ENCODE measurements at regions not wholly inside any gene's neighbourhood (a gene's known extent, or its start where the extent isn't known, plus 50 kb on each side); places are given as distances from the start of the nearest gene placed in this dataset.

DNA sequence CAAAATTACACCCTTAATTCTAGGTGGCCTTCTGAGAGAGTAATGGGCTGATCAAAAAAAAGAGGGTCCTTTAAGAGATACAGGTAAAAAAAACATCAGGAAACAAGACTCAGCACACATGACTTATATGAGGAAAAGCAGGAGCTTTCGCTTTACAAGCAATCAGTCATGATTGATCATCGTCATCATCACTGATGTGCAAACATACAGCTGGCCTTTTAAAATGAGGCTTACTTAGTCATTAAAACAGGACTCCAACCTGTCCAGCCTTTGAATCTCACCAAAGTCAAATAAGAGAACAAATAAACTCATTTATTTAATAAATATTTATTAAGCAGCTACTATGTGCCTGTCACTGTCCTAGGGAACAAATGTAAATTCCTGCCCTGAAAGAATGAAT is 255.3 kb downstream of the SKAP2 start:
- no peak overlapping the region for H3K4me3 Mint-ChIP-seq
- no peak for DNase-seq
- WGBS, 2 experiments (ENCODE audit: insufficient coverage in 1 of 2, insufficient read length in 1 of 2): 73 to 94% methylated on average over 2 of the region's 2 CpGs

DNA sequence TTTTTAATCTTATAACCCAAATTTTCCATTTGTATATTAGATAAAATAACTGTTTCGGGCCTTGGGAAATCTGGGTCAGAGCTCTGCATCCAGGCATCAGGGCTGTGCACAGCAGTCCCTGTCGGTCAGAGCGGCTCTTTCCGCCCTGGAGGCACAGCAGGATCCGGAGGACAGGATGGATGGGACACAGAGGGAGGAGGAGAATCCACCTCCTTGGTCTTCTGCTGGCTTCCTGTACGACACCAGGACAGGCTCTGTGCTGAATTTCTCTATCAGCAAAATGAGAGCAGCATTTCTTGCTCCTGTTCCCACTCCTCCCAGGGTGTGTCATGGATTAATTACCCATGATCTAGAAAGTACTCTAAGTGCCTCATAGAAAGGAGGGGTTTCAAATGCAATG is 254.9 kb downstream of the SKAP2 start:
- Mint-ChIP-seq H3K9me3 (no peaks in the 10 kb centered on the region), H3K36me3 (ENCODE audit: low read depth) (no peaks in the 10 kb centered on the region), H3K27ac (no peak overlapping the region), H3K4me1 (no peaks in the 10 kb centered on the region), H3K4me3 (no peak overlapping the region), H3K27me3 (ENCODE audit: insufficient read depth) (peaks cover 7% of the 10 kb centered on the region)
- Histone ChIP-seq H3K9me3 (ENCODE audit: control insufficient read depth, low read length) (no peaks in the 10 kb centered on the region), H3K4me3 (ENCODE audit: low read length) (no peak overlapping the region), H3K27me3 (ENCODE audit: control insufficient read depth, insufficient read depth, low read length, poor library complexity, severe bottlenecking) (no peaks in the 10 kb centered on the region), H3K36me3 (ENCODE audit: control insufficient read depth, insufficient read depth, low read length) (no peaks in the 10 kb centered on the region), H3K9ac (ENCODE audit: extremely low read depth, low read length, poor library complexity, severe bottlenecking) (no peak overlapping the region), H3K27ac (ENCODE audit: low read depth, low read length) (no peak overlapping the region), H3K4me1 (ENCODE audit: control insufficient read depth, insufficient read depth, low read length) (no peaks in the 10 kb centered on the region)
- TF ChIP-seq, protein P1, sequence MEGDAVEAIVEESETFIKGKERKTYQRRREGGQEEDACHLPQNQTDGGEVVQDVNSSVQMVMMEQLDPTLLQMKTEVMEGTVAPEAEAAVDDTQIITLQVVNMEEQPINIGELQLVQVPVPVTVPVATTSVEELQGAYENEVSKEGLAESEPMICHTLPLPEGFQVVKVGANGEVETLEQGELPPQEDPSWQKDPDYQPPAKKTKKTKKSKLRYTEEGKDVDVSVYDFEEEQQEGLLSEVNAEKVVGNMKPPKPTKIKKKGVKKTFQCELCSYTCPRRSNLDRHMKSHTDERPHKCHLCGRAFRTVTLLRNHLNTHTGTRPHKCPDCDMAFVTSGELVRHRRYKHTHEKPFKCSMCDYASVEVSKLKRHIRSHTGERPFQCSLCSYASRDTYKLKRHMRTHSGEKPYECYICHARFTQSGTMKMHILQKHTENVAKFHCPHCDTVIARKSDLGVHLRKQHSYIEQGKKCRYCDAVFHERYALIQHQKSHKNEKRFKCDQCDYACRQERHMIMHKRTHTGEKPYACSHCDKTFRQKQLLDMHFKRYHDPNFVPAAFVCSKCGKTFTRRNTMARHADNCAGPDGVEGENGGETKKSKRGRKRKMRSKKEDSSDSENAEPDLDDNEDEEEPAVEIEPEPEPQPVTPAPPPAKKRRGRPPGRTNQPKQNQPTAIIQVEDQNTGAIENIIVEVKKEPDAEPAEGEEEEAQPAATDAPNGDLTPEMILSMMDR (conservative IDR thresholded peaks at IDR 0.05): no peak
- no peak for DNase-seq
- WGBS, 2 experiments (ENCODE audit: insufficient coverage in 1 of 2, insufficient read length in 1 of 2): 55 to 77% methylated on average over 3 to 6 of the region's 6 CpGs

More for the DNA sequence above, 255.3 kb downstream of the SKAP2 start:
- Mint-ChIP-seq H3K27me3 (ENCODE audit: insufficient read depth) (peaks cover 7% of the 10 kb centered on the region), H3K4me1 (no peaks in the 10 kb centered on the region), H3K36me3 (ENCODE audit: low read depth) (no peaks in the 10 kb centered on the region), H3K9me3 (no peaks in the 10 kb centered on the region), H3K27ac (no peak overlapping the region)
- Histone ChIP-seq H3K27ac (ENCODE audit: low read depth, low read length) (no peak overlapping the region), H3K4me3 (ENCODE audit: low read length) (no peak overlapping the region), H3K9me3 (ENCODE audit: control insufficient read depth, low read length) (no peaks in the 10 kb centered on the region), H3K36me3 (ENCODE audit: control insufficient read depth, insufficient read depth, low read length) (no peaks in the 10 kb centered on the region), H3K27me3 (ENCODE audit: control insufficient read depth, insufficient read depth, low read length, poor library complexity, severe bottlenecking) (no peaks in the 10 kb centered on the region), H3K4me1 (ENCODE audit: control insufficient read depth, insufficient read depth, low read length) (no peaks in the 10 kb centered on the region), H3K9ac (ENCODE audit: extremely low read depth, low read length, poor library complexity, severe bottlenecking) (no peak overlapping the region)
- TF ChIP-seq, protein P1 (conservative IDR thresholded peaks at IDR 0.05): no peak

DNA sequence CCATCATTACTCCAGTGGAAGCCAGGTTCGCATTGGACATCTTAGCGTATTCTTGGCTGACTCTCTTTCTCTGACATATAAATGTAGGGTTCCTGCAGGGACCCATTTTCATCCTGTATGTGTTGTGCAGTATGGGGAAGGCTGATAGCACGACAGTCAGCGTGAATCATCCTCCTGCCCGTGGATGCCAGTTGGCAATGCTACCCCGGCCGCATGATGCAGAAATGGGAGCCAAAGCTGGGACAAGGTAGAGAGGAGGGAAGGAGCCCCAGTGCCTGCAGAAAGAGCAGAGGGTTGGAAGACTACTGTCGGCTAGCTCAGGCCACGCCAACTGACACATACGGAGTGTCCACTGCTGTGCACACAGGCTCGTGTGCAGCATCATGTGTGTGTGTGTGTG is 251.6 kb downstream of the SKAP2 start:
- no peak for DNase-seq
- WGBS, 2 experiments (ENCODE audit: insufficient coverage in 1 of 2, insufficient read length in 1 of 2): 92 to 94% methylated on average over 8 to 11 of the region's 11 CpGs
- no peak overlapping the region for H3K27ac Mint-ChIP-seq

More for the DNA sequence above, 251.6 kb downstream of the SKAP2 start:
- Histone ChIP-seq H3K4me3 (ENCODE audit: low read length) (no peak overlapping the region), H3K36me3 (ENCODE audit: control insufficient read depth, insufficient read depth, low read length) (no peaks in the 10 kb centered on the region), H3K9ac (ENCODE audit: extremely low read depth, low read length, poor library complexity, severe bottlenecking) (no peak overlapping the region), H3K27me3 (ENCODE audit: control insufficient read depth, insufficient read depth, low read length, poor library complexity, severe bottlenecking) (no peaks in the 10 kb centered on the region), H3K27ac (ENCODE audit: low read depth, low read length) (no peak overlapping the region), H3K9me3 (ENCODE audit: control insufficient read depth, low read length) (no peaks in the 10 kb centered on the region), H3K4me1 (ENCODE audit: control insufficient read depth, insufficient read depth, low read length) (no peaks in the 10 kb centered on the region)
- Mint-ChIP-seq H3K4me1 (peaks cover 2% of the 10 kb centered on the region), H3K4me3 (no peak overlapping the region), H3K36me3 (ENCODE audit: low read depth) (no peaks in the 10 kb centered on the region), H3K9me3 (no peaks in the 10 kb centered on the region), H3K27me3 (ENCODE audit: insufficient read depth) (peaks cover 7% of the 10 kb centered on the region)
- TF ChIP-seq, protein P1 (conservative IDR thresholded peaks at IDR 0.05): no peak
